H1 (cell line): ENCODE measurements at regions not wholly inside any gene's neighbourhood (a gene's known extent, or its start where the extent isn't known, plus 50 kb on each side); places are given as distances from the start of the nearest gene placed in this dataset.

ENCODE experiments used
- KDM4A ChIP-seq: IDR thresholded peaks from one replicate; pipeline ENCODE4 v1.7.1; 2012; ENCODE audit warnings: low read depth, mild to moderate bottlenecking, moderate library complexity, low read length, inconsistent platforms; ENCODE audit not compliant: severe bottlenecking
- KDM5A ChIP-seq: fragments of 200-600 bp; IDR thresholded peaks from 2 replicates; pipeline ENCODE4 v1.7.1; 2012; ENCODE audit warnings: mild to moderate bottlenecking, low read length, inconsistent platforms, mixed read lengths
- PHF8 ChIP-seq: fragments of 200-600 bp; sonication (generic); conservative IDR thresholded peaks from 2 replicates; pipeline ENCODE4 v1.7.1; 2012; ENCODE audit warnings: low read depth, mild to moderate bottlenecking, inconsistent platforms, low read length, moderate library complexity
- SIRT6 ChIP-seq: IDR thresholded peaks from one replicate; pipeline ENCODE4 v1.7.1; 2012; ENCODE audit warnings: low read length, inconsistent platforms
- TEAD4 ChIP-seq: IDR thresholded peaks from 2 replicates; pipeline ENCODE4 v1.6.1; 2012; ENCODE audit warnings: low read depth, low read length, inconsistent platforms, mixed read lengths
- TF ChIP-seq, protein P1 (sequence below): fragments of 300-600 bp; sonication (generic); IDR thresholded peaks from 2 replicates; pipeline ENCODE4 v1.7.1; 2012; ENCODE audit warnings: low read length, moderate library complexity, mild to moderate bottlenecking, inconsistent platforms; ENCODE audit not compliant: insufficient replicate concordance

DNA sequence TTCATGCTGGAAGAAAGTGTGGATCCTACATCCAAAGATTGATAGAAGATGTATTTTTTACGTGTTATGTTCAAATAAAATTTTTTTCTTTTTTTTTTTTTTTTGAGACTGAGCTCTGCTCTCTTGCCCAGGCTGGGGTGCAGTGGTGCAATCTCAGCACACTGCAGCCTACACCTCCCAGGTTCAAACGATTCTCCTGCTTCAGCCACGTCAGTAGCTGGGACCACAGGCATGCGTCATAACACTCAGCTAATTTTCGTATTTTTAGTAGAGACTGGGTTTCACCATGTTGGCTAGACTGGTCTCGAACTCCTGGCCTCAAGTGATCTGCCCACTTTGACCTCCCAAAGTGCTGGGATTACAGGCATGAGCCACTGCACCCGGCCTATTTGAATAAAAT is 65.7 kb downstream of the KLF12 start (continued):
- TF ChIP-seq, protein P1, sequence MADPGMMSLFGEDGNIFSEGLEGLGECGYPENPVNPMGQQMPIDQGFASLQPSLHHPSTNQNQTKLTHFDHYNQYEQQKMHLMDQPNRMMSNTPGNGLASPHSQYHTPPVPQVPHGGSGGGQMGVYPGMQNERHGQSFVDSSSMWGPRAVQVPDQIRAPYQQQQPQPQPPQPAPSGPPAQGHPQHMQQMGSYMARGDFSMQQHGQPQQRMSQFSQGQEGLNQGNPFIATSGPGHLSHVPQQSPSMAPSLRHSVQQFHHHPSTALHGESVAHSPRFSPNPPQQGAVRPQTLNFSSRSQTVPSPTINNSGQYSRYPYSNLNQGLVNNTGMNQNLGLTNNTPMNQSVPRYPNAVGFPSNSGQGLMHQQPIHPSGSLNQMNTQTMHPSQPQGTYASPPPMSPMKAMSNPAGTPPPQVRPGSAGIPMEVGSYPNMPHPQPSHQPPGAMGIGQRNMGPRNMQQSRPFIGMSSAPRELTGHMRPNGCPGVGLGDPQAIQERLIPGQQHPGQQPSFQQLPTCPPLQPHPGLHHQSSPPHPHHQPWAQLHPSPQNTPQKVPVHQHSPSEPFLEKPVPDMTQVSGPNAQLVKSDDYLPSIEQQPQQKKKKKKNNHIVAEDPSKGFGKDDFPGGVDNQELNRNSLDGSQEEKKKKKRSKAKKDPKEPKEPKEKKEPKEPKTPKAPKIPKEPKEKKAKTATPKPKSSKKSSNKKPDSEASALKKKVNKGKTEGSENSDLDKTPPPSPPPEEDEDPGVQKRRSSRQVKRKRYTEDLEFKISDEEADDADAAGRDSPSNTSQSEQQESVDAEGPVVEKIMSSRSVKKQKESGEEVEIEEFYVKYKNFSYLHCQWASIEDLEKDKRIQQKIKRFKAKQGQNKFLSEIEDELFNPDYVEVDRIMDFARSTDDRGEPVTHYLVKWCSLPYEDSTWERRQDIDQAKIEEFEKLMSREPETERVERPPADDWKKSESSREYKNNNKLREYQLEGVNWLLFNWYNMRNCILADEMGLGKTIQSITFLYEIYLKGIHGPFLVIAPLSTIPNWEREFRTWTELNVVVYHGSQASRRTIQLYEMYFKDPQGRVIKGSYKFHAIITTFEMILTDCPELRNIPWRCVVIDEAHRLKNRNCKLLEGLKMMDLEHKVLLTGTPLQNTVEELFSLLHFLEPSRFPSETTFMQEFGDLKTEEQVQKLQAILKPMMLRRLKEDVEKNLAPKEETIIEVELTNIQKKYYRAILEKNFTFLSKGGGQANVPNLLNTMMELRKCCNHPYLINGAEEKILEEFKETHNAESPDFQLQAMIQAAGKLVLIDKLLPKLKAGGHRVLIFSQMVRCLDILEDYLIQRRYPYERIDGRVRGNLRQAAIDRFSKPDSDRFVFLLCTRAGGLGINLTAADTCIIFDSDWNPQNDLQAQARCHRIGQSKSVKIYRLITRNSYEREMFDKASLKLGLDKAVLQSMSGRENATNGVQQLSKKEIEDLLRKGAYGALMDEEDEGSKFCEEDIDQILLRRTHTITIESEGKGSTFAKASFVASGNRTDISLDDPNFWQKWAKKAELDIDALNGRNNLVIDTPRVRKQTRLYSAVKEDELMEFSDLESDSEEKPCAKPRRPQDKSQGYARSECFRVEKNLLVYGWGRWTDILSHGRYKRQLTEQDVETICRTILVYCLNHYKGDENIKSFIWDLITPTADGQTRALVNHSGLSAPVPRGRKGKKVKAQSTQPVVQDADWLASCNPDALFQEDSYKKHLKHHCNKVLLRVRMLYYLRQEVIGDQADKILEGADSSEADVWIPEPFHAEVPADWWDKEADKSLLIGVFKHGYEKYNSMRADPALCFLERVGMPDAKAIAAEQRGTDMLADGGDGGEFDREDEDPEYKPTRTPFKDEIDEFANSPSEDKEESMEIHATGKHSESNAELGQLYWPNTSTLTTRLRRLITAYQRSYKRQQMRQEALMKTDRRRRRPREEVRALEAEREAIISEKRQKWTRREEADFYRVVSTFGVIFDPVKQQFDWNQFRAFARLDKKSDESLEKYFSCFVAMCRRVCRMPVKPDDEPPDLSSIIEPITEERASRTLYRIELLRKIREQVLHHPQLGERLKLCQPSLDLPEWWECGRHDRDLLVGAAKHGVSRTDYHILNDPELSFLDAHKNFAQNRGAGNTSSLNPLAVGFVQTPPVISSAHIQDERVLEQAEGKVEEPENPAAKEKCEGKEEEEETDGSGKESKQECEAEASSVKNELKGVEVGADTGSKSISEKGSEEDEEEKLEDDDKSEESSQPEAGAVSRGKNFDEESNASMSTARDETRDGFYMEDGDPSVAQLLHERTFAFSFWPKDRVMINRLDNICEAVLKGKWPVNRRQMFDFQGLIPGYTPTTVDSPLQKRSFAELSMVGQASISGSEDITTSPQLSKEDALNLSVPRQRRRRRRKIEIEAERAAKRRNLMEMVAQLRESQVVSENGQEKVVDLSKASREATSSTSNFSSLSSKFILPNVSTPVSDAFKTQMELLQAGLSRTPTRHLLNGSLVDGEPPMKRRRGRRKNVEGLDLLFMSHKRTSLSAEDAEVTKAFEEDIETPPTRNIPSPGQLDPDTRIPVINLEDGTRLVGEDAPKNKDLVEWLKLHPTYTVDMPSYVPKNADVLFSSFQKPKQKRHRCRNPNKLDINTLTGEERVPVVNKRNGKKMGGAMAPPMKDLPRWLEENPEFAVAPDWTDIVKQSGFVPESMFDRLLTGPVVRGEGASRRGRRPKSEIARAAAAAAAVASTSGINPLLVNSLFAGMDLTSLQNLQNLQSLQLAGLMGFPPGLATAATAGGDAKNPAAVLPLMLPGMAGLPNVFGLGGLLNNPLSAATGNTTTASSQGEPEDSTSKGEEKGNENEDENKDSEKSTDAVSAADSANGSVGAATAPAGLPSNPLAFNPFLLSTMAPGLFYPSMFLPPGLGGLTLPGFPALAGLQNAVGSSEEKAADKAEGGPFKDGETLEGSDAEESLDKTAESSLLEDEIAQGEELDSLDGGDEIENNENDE, result no peak
- TF ChIP-seq PHF8 (no peak), TEAD4 (no peak), KDM5A (no peak), SIRT6 (no peak), KDM4A (no peak)
